ENCODE measurements at regions not wholly inside any gene's neighbourhood (a gene's known extent, or its start where the extent isn't known, plus 50 kb on each side); places are given as distances from the start of the nearest gene placed in this dataset.

DNA sequence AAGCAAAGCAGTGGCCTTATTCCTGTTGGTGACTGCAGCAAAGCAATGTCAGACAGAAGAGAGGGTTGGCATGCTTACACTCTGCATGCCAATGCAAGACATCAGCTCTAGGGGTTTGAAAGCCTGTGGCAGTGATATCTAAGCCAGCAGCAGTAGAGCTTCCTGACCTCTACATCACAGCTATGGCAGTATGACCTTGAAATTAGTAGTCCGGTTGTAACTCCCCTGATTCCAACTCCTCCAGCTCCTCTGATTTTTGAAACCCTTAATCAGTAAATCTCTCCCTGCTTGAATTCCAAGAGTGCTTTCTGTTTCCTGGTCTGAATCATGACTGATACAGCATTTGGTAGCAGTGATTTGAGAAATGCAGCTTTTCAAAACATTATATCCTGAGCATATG, 60.0 kb upstream of the LRP1B start:
- no peaks in the 10 kb centered on the region for H3K9me3 ChIP-seq
- peak; percentile 63 to 74; a peak in 4 of 6 replicates for ATAC-seq
- WGBS (ENCODE audit: missing lambda C conversion rate), result 21% methylated on average over 1 of the region's 1 CpG
- DNase-seq (ENCODE audit: low read depth in 1 of 2, low spot score in 1 of 2), result no peak
- H3K4me1 ChIP-seq, result peaks cover 34% of the 10 kb centered on the region
- no peak for TF ChIP-seq FOXS1 (CRISPR knock-in tag; IDR thresholded peaks at IDR 0.05)
- TF ChIP-seq HDAC2 (IDR thresholded peaks at IDR 0.05), result no peak
- TF ChIP-seq POLR2AphosphoS2 (conservative IDR thresholded peaks at IDR 0.05; ENCODE audit: low read length), result no peak
- TF ChIP-seq POLR2A (IDR thresholded peaks at IDR 0.05; ENCODE audit: low read length), result no peak
- TF ChIP-seq PHF8 (IDR thresholded peaks at IDR 0.05; ENCODE audit: borderline replicate concordance, low read depth), result no peak
- TF ChIP-seq ZFP36 (IDR thresholded peaks at IDR 0.05; ENCODE audit: borderline replicate concordance, partially characterized antibody), result no peak
- TF ChIP-seq ESRRA (IDR thresholded peaks at IDR 0.05; ENCODE audit: borderline replicate concordance, low read length), result no peak
- no peak for TF ChIP-seq MYC (IDR thresholded peaks at IDR 0.05; ENCODE audit: borderline replicate concordance, low read length)
- no peak for FAIRE-seq
- ChIA-PET POLR2A (no interaction called here), CTCF (interaction anchor here (1.4 kb wide), 1 partner anchor 51 kb away, joined by 3 read pairs; no protein-coding TSS in a partner anchor)
- H3K4me3 ChIP-seq, result no peak overlapping the region
- peak overlapping the region in 1 of 2 experiments; percentile 34; a peak in 2 of 6 replicates for H3K27ac ChIP-seq
- H3K4me2 ChIP-seq, result peak overlapping the region; percentile 39

DNA sequence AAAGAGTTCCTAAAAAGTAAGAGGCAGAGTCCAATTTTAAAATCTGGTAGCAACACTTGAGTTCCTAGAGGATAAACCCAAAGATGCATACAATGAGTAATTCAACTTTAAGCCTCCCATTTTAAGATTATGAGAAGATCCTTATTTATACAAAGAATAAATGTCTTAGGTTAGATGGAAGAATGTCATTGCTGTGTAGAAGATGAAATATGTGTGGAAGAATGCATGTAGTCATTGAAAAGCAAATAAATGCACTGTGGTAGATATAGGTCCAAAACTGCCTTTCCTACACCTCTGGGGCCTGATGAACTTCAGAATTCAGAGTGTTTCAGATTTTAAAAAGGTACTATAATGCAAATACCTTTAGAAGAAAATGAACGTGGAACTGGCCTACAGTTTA, 58.7 kb upstream of the LRP1B start:
- peaks cover 39% of the 10 kb centered on the region for H3K4me1 ChIP-seq
- no peak for FAIRE-seq
- no peak overlapping the region for H3K4me3 ChIP-seq
- no peak overlapping the region for H3K27ac ChIP-seq
- ChIA-PET CTCF (no interaction called here), POLR2A (no interaction called here)
- peak in 1 of 2 experiments; percentile 48; a peak in 3 of 6 replicates for ATAC-seq
- H3K4me2 ChIP-seq, result peak overlapping the region; percentile 34
- no peaks in the 10 kb centered on the region for H3K9me3 ChIP-seq
- WGBS (ENCODE audit: missing lambda C conversion rate), result 25% methylated on average over 1 of the region's 1 CpG
- no peak for TF ChIP-seq KDM1A (IDR thresholded peaks at IDR 0.05; ENCODE audit: low read depth)
- TF ChIP-seq, protein P1, sequence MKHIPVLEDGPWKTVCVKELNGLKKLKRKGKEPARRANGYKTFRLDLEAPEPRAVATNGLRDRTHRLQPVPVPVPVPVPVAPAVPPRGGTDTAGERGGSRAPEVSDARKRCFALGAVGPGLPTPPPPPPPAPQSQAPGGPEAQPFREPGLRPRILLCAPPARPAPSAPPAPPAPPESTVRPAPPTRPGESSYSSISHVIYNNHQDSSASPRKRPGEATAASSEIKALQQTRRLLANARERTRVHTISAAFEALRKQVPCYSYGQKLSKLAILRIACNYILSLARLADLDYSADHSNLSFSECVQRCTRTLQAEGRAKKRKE (CRISPR knock-in tag; IDR thresholded peaks at IDR 0.05; ENCODE audit: low read depth), result no peak
- TF ChIP-seq, protein P2, sequence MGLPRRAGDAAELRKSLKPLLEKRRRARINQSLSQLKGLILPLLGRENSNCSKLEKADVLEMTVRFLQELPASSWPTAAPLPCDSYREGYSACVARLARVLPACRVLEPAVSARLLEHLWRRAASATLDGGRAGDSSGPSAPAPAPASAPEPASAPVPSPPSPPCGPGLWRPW (IDR thresholded peaks at IDR 0.05), result no peak
- TF ChIP-seq HOXA7 (CRISPR knock-in tag; IDR thresholded peaks at IDR 0.05), result no peak
- TF ChIP-seq, protein P3, sequence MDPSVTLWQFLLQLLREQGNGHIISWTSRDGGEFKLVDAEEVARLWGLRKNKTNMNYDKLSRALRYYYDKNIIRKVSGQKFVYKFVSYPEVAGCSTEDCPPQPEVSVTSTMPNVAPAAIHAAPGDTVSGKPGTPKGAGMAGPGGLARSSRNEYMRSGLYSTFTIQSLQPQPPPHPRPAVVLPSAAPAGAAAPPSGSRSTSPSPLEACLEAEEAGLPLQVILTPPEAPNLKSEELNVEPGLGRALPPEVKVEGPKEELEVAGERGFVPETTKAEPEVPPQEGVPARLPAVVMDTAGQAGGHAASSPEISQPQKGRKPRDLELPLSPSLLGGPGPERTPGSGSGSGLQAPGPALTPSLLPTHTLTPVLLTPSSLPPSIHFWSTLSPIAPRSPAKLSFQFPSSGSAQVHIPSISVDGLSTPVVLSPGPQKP (IDR thresholded peaks at IDR 0.05; ENCODE audit: low read depth, low read length), result no peak
- TF ChIP-seq, protein P4, sequence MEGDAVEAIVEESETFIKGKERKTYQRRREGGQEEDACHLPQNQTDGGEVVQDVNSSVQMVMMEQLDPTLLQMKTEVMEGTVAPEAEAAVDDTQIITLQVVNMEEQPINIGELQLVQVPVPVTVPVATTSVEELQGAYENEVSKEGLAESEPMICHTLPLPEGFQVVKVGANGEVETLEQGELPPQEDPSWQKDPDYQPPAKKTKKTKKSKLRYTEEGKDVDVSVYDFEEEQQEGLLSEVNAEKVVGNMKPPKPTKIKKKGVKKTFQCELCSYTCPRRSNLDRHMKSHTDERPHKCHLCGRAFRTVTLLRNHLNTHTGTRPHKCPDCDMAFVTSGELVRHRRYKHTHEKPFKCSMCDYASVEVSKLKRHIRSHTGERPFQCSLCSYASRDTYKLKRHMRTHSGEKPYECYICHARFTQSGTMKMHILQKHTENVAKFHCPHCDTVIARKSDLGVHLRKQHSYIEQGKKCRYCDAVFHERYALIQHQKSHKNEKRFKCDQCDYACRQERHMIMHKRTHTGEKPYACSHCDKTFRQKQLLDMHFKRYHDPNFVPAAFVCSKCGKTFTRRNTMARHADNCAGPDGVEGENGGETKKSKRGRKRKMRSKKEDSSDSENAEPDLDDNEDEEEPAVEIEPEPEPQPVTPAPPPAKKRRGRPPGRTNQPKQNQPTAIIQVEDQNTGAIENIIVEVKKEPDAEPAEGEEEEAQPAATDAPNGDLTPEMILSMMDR (IDR thresholded peaks at IDR 0.05), result no peak
- no peak for TF ChIP-seq JUNB (IDR thresholded peaks at IDR 0.05)
- TF ChIP-seq FOXS1 (CRISPR knock-in tag; IDR thresholded peaks at IDR 0.05), result no peak
- no peak for TF ChIP-seq POLR2A (IDR thresholded peaks at IDR 0.05; ENCODE audit: low read length)
- TF ChIP-seq CBX8 (IDR thresholded peaks at IDR 0.05), result no peak
- no peak for TF ChIP-seq EHF (CRISPR knock-in tag; IDR thresholded peaks at IDR 0.05)
- TF ChIP-seq, protein P5, sequence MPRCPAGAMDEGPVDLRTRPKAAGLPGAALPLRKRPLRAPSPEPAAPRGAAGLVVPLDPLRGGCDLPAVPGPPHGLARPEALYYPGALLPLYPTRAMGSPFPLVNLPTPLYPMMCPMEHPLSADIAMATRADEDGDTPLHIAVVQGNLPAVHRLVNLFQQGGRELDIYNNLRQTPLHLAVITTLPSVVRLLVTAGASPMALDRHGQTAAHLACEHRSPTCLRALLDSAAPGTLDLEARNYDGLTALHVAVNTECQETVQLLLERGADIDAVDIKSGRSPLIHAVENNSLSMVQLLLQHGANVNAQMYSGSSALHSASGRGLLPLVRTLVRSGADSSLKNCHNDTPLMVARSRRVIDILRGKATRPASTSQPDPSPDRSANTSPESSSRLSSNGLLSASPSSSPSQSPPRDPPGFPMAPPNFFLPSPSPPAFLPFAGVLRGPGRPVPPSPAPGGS (IDR thresholded peaks at IDR 0.05), result no peak
- no peak for TF ChIP-seq HOXB13 (CRISPR knock-in tag; IDR thresholded peaks at IDR 0.05; ENCODE audit: low read depth)
- TF ChIP-seq, protein P6, sequence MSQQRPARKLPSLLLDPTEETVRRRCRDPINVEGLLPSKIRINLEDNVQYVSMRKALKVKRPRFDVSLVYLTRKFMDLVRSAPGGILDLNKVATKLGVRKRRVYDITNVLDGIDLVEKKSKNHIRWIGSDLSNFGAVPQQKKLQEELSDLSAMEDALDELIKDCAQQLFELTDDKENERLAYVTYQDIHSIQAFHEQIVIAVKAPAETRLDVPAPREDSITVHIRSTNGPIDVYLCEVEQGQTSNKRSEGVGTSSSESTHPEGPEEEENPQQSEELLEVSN (IDR thresholded peaks at IDR 0.05; ENCODE audit: borderline replicate concordance, low read depth), result no peak
- TF ChIP-seq, protein P7, sequence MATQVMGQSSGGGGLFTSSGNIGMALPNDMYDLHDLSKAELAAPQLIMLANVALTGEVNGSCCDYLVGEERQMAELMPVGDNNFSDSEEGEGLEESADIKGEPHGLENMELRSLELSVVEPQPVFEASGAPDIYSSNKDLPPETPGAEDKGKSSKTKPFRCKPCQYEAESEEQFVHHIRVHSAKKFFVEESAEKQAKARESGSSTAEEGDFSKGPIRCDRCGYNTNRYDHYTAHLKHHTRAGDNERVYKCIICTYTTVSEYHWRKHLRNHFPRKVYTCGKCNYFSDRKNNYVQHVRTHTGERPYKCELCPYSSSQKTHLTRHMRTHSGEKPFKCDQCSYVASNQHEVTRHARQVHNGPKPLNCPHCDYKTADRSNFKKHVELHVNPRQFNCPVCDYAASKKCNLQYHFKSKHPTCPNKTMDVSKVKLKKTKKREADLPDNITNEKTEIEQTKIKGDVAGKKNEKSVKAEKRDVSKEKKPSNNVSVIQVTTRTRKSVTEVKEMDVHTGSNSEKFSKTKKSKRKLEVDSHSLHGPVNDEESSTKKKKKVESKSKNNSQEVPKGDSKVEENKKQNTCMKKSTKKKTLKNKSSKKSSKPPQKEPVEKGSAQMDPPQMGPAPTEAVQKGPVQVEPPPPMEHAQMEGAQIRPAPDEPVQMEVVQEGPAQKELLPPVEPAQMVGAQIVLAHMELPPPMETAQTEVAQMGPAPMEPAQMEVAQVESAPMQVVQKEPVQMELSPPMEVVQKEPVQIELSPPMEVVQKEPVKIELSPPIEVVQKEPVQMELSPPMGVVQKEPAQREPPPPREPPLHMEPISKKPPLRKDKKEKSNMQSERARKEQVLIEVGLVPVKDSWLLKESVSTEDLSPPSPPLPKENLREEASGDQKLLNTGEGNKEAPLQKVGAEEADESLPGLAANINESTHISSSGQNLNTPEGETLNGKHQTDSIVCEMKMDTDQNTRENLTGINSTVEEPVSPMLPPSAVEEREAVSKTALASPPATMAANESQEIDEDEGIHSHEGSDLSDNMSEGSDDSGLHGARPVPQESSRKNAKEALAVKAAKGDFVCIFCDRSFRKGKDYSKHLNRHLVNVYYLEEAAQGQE (IDR thresholded peaks at IDR 0.05), result no peak
- TF ChIP-seq FOSL2 (IDR thresholded peaks at IDR 0.05), result no peak
- no peak for TF ChIP-seq FOSL2 (CRISPR knock-in tag; IDR thresholded peaks at IDR 0.05)
- DNase-seq (ENCODE audit: low read depth in 1 of 2, low spot score in 1 of 2), result no peak

Data from A549 (cell line).